ENCODE measurements at regions not wholly inside any gene's neighbourhood (a gene's known extent, or its start where the extent isn't known, plus 50 kb on each side); places are given as distances from the start of the nearest gene placed in this dataset.

- DNase-seq (no peak), ATAC-seq (ENCODE audit: insufficient read depth, low FRiP score) (no peak)
- no peak overlapping the region for H3K9ac ChIP-seq (ENCODE audit: insufficient read depth in 1 of 2, low read length in 2 of 2)
- H3K27me3 ChIP-seq (ENCODE audit: control insufficient read depth in 3 of 3, insufficient read depth in 3 of 3, low read length in 2 of 3): no peaks in the 10 kb centered on the region
- H3K4me3 ChIP-seq: no peak overlapping the region
- peaks cover 0 to 28% (median 0%) of the 10 kb centered on the region in 5 donors for H3K4me1 ChIP-seq (ENCODE audit: control insufficient read depth in 5 of 5, insufficient read depth in 5 of 5, low read length in 5 of 5)
- 39 to 60% methylated on average over 2 of the region's 2 CpGs for WGBS, 2 donors
- peaks cover 0 to under 1% (median 0%) of the 10 kb centered on the region in 4 donors for H3K9me3 ChIP-seq (ENCODE audit: control insufficient read depth in 4 of 4, insufficient read depth in 3 of 4, low read length in 3 of 4)
- H3K36me3 ChIP-seq (ENCODE audit: control insufficient read depth in 4 of 4, insufficient read depth in 4 of 4, low read length in 4 of 4): no peaks in the 10 kb centered on the region
- TF ChIP-seq, protein P1, sequence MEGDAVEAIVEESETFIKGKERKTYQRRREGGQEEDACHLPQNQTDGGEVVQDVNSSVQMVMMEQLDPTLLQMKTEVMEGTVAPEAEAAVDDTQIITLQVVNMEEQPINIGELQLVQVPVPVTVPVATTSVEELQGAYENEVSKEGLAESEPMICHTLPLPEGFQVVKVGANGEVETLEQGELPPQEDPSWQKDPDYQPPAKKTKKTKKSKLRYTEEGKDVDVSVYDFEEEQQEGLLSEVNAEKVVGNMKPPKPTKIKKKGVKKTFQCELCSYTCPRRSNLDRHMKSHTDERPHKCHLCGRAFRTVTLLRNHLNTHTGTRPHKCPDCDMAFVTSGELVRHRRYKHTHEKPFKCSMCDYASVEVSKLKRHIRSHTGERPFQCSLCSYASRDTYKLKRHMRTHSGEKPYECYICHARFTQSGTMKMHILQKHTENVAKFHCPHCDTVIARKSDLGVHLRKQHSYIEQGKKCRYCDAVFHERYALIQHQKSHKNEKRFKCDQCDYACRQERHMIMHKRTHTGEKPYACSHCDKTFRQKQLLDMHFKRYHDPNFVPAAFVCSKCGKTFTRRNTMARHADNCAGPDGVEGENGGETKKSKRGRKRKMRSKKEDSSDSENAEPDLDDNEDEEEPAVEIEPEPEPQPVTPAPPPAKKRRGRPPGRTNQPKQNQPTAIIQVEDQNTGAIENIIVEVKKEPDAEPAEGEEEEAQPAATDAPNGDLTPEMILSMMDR (IDR thresholded peaks at IDR 0.05; ENCODE audit: control extremely low read depth, extremely low read depth): no peak
- H3K27ac ChIP-seq (ENCODE audit: low read depth in 1 of 2, low read length in 1 of 2): no peak overlapping the region
Observed at GRCh38 chr5:103620851-103621547, 58.4 kb upstream of the NUDT12 start.

- WGBS, 2 donors: 81 to 91% methylated on average over 1 of the region's 1 CpG
- H3K36me3 ChIP-seq (ENCODE audit: control insufficient read depth in 4 of 4, insufficient read depth in 4 of 4, low read length in 4 of 4): no peaks in the 10 kb centered on the region
- no peak overlapping the region for H3K9ac ChIP-seq (ENCODE audit: insufficient read depth in 1 of 2, low read length in 2 of 2)
- no peaks in the 10 kb centered on the region for H3K9me3 ChIP-seq (ENCODE audit: control insufficient read depth in 4 of 4, insufficient read depth in 3 of 4, low read length in 3 of 4)
- H3K4me1 ChIP-seq (ENCODE audit: control insufficient read depth in 5 of 5, insufficient read depth in 5 of 5, low read length in 5 of 5): peaks cover 0 to 17% (median 0%) of the 10 kb centered on the region in 5 donors
- ATAC-seq (ENCODE audit: insufficient read depth, low FRiP score): no peak
- H3K27me3 ChIP-seq (ENCODE audit: control insufficient read depth in 3 of 3, insufficient read depth in 3 of 3, low read length in 2 of 3): no peaks in the 10 kb centered on the region
- DNase-seq: peak in 2 of 3 donors; percentile 48 to 60
- TF ChIP-seq, protein P1 (IDR thresholded peaks at IDR 0.05; ENCODE audit: control extremely low read depth, extremely low read depth): no peak
- no peak overlapping the region for H3K27ac ChIP-seq (ENCODE audit: low read depth in 1 of 2, low read length in 1 of 2)
- H3K4me3 ChIP-seq: no peak overlapping the region
Observed at GRCh38 chr5:103617913-103618312, 55.3 kb upstream of the NUDT12 start.

- Histone ChIP-seq H3K36me3 (ENCODE audit: control insufficient read depth in 4 of 4, insufficient read depth in 4 of 4, low read length in 4 of 4) (no peaks in the 10 kb centered on the region), H3K9ac (ENCODE audit: insufficient read depth in 1 of 2, low read length in 2 of 2) (no peak overlapping the region), H3K27me3 (ENCODE audit: control insufficient read depth in 3 of 3, insufficient read depth in 3 of 3, low read length in 2 of 3) (no peaks in the 10 kb centered on the region), H3K9me3 (ENCODE audit: control insufficient read depth in 4 of 4, insufficient read depth in 3 of 4, low read length in 3 of 4) (no peaks in the 10 kb centered on the region), H3K4me3 (no peak overlapping the region), H3K27ac (ENCODE audit: low read depth in 1 of 2, low read length in 1 of 2) (no peak overlapping the region), H3K4me1 (ENCODE audit: control insufficient read depth in 5 of 5, insufficient read depth in 5 of 5, low read length in 5 of 5) (peaks cover 0 to 16% (median 0%) of the 10 kb centered on the region in 5 donors)
- no peak for ATAC-seq (ENCODE audit: insufficient read depth, low FRiP score)
- no peak for DNase-seq
- WGBS, 2 donors: 36 to 53% methylated on average over 1 of the region's 1 CpG
- TF ChIP-seq, protein P1 (IDR thresholded peaks at IDR 0.05; ENCODE audit: control extremely low read depth, extremely low read depth): no peak
Observed at GRCh38 chr5:103617090-103617489, 54.5 kb upstream of the NUDT12 start.
